ENCODE measurements at regions not wholly inside any gene's neighbourhood (a gene's known extent, or its start where the extent isn't known, plus 50 kb on each side); places are given as distances from the start of the nearest gene placed in this dataset.

GRCh38 chr9:21668516-21668915, 133.9 kb upstream of the MTAP start:
- Histone ChIP-seq H3K27me3 (ENCODE audit: control insufficient read depth, insufficient read depth, low read length) (no peaks in the 10 kb centered on the region), H3K36me3 (ENCODE audit: control insufficient read depth, insufficient read depth, low read length) (no peaks in the 10 kb centered on the region), H3K4me3 (ENCODE audit: low read depth, low read length) (no peak overlapping the region)
- TF ChIP-seq CTCF (IDR thresholded peaks at IDR 0.05; ENCODE audit: insufficient read depth, low read length, poor library complexity, severe bottlenecking) = no peak
- no peak for DNase-seq (ENCODE audit: low read depth)

GRCh38 chr9:21669701-21670100, 132.7 kb upstream of the MTAP start:
- Histone ChIP-seq H3K4me3 (ENCODE audit: low read depth, low read length) (no peak overlapping the region), H3K36me3 (ENCODE audit: control insufficient read depth, insufficient read depth, low read length) (no peaks in the 10 kb centered on the region), H3K27me3 (ENCODE audit: control insufficient read depth, insufficient read depth, low read length) (no peaks in the 10 kb centered on the region)
- no peak for TF ChIP-seq CTCF (IDR thresholded peaks at IDR 0.05; ENCODE audit: insufficient read depth, low read length, poor library complexity, severe bottlenecking)
- DNase-seq (ENCODE audit: low read depth) = no peak

GRCh38 chr9:21670374-21670773, 132.1 kb upstream of the MTAP start:
- Histone ChIP-seq H3K36me3 (ENCODE audit: control insufficient read depth, insufficient read depth, low read length) (no peaks in the 10 kb centered on the region), H3K4me3 (ENCODE audit: low read depth, low read length) (no peak overlapping the region), H3K27me3 (ENCODE audit: control insufficient read depth, insufficient read depth, low read length) (no peaks in the 10 kb centered on the region)
- TF ChIP-seq CTCF (IDR thresholded peaks at IDR 0.05; ENCODE audit: insufficient read depth, low read length, poor library complexity, severe bottlenecking) = no peak
- no peak for DNase-seq (ENCODE audit: low read depth)

GRCh38 chr9:21672140-21672539, 130.3 kb upstream of the MTAP start:
- no peaks in the 10 kb centered on the region for H3K27me3 ChIP-seq (ENCODE audit: control insufficient read depth, insufficient read depth, low read length)
- no peaks in the 10 kb centered on the region for H3K36me3 ChIP-seq (ENCODE audit: control insufficient read depth, insufficient read depth, low read length)
- TF ChIP-seq CTCF (IDR thresholded peaks at IDR 0.05; ENCODE audit: insufficient read depth, low read length, poor library complexity, severe bottlenecking) = no peak
- no peak for DNase-seq (ENCODE audit: low read depth)
- H3K4me3 ChIP-seq (ENCODE audit: low read depth, low read length) = no peak overlapping the region

- DNase-seq (ENCODE audit: low read depth) = no peak
- no peak for TF ChIP-seq CTCF (IDR thresholded peaks at IDR 0.05; ENCODE audit: insufficient read depth, low read length, poor library complexity, severe bottlenecking)
- Histone ChIP-seq H3K36me3 (ENCODE audit: control insufficient read depth, insufficient read depth, low read length) (no peaks in the 10 kb centered on the region), H3K4me3 (ENCODE audit: low read depth, low read length) (no peak overlapping the region), H3K27me3 (ENCODE audit: control insufficient read depth, insufficient read depth, low read length) (no peaks in the 10 kb centered on the region)
Measured at GRCh38 chr9:21672761-21673160, 129.7 kb upstream of the MTAP start.

GRCh38 chr9:21674894-21675293, 127.5 kb upstream of the MTAP start:
- no peaks in the 10 kb centered on the region for H3K27me3 ChIP-seq (ENCODE audit: control insufficient read depth, insufficient read depth, low read length)
- H3K4me3 ChIP-seq (ENCODE audit: low read depth, low read length) = no peak overlapping the region
- TF ChIP-seq CTCF (IDR thresholded peaks at IDR 0.05; ENCODE audit: insufficient read depth, low read length, poor library complexity, severe bottlenecking) = no peak
- no peaks in the 10 kb centered on the region for H3K36me3 ChIP-seq (ENCODE audit: control insufficient read depth, insufficient read depth, low read length)
- DNase-seq (ENCODE audit: low read depth) = no peak
